ENCODE measurements at regions not wholly inside any gene's neighbourhood (a gene's known extent, or its start where the extent isn't known, plus 50 kb on each side); places are given as distances from the start of the nearest gene placed in this dataset.
A peak's percentile ranks its signal among the peaks of the same experiment; 100 is the strongest.

GRCh38 chr19:23993440-23993839, 78.8 kb downstream of the ZNF726 start:
- H3K4me3 Mint-ChIP-seq (ENCODE audit: unreplicated experiment) = no peak overlapping the region
- CTCF ChIA-PET = no interaction called here
- TF ChIP-seq, protein P1, sequence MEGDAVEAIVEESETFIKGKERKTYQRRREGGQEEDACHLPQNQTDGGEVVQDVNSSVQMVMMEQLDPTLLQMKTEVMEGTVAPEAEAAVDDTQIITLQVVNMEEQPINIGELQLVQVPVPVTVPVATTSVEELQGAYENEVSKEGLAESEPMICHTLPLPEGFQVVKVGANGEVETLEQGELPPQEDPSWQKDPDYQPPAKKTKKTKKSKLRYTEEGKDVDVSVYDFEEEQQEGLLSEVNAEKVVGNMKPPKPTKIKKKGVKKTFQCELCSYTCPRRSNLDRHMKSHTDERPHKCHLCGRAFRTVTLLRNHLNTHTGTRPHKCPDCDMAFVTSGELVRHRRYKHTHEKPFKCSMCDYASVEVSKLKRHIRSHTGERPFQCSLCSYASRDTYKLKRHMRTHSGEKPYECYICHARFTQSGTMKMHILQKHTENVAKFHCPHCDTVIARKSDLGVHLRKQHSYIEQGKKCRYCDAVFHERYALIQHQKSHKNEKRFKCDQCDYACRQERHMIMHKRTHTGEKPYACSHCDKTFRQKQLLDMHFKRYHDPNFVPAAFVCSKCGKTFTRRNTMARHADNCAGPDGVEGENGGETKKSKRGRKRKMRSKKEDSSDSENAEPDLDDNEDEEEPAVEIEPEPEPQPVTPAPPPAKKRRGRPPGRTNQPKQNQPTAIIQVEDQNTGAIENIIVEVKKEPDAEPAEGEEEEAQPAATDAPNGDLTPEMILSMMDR (IDR thresholded peaks at IDR 0.05; ENCODE audit: insufficient read depth in 1 of 2, low read depth in 1 of 2, low read length in 1 of 2, severe bottlenecking in 1 of 2, unreplicated experiment in 1 of 2) = no peak

DNA sequence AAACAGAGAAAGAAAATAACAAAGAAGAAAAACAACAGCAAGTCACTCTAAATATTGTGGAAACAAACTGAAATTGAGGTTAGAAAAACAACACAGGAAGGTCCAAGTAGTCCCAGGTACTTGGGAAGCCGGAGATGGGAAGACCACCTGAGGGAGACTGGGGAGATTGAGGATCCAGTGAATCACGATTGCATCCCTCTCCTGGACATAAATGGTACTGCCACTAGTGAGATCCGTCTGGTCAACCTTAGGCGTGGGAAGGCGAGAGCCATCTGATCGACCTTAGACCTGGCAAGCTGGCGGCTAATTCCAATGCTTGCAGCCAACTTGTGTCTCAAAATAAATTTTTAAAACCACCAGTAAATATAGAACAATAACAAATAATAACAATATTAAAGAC, 81.9 kb downstream of the ZNF726 start:
- peaks cover 6% of the 10 kb centered on the region for H3K36me3 Mint-ChIP-seq (ENCODE audit: insufficient read depth, unreplicated experiment)
- H3K9me3 ChIP-seq = no peaks in the 10 kb centered on the region
- TF ChIP-seq, protein P1 (IDR thresholded peaks at IDR 0.05; ENCODE audit: insufficient read depth in 1 of 2, low read depth in 1 of 2, low read length in 1 of 2, severe bottlenecking in 1 of 2, unreplicated experiment in 1 of 2) = peak; percentile 4 to 37
- no peak overlapping the region for H3K4me3 Mint-ChIP-seq (ENCODE audit: unreplicated experiment)
- no peak overlapping the region for H3K4me3 ChIP-seq (ENCODE audit: low read depth, low read length)
- POLR2A ChIA-PET = no interaction called here
- H3K9me3 Mint-ChIP-seq (ENCODE audit: unreplicated experiment) = peaks cover 54% of the 10 kb centered on the region
- peak in 1 of 2 experiments; percentile 23 for DNase-seq
- no peaks in the 10 kb centered on the region for H3K4me1 ChIP-seq
- no peaks in the 10 kb centered on the region for H3K36me3 ChIP-seq (ENCODE audit: control insufficient read depth, insufficient read depth, low read length)
- intact Hi-C loops (cut with micrococcal nuclease; ENCODE audit: unreplicated experiment) = no loop called here
- H3K27ac Mint-ChIP-seq (ENCODE audit: unreplicated experiment) = no peak overlapping the region
- no TSS peak for BruUV-seq (replicated peaks)
- no peaks in the 10 kb centered on the region for H3K27me3 Mint-ChIP-seq (ENCODE audit: insufficient read depth, unreplicated experiment)
- CTCF ChIA-PET = no interaction called here
- no peaks in the 10 kb centered on the region for H3K4me1 Mint-ChIP-seq (ENCODE audit: low read depth, unreplicated experiment)
- H3K27me3 ChIP-seq (replicated peaks; ENCODE audit: control insufficient read depth, insufficient read depth, low read length) = no peaks in the 10 kb centered on the region

More at GRCh38 chr19:23993440-23993839, 78.8 kb downstream of the ZNF726 start:
- Histone ChIP-seq H3K36me3 (ENCODE audit: control insufficient read depth, insufficient read depth, low read length) (no peaks in the 10 kb centered on the region), H3K4me1 (no peaks in the 10 kb centered on the region), H3K27me3 (replicated peaks; ENCODE audit: control insufficient read depth, insufficient read depth, low read length) (no peaks in the 10 kb centered on the region), H3K9me3 (no peaks in the 10 kb centered on the region), H3K4me3 (ENCODE audit: low read depth, low read length) (no peak overlapping the region)
- no peak overlapping the region for H3K27ac Mint-ChIP-seq (ENCODE audit: unreplicated experiment)
- peaks cover 6% of the 10 kb centered on the region for H3K36me3 Mint-ChIP-seq (ENCODE audit: insufficient read depth, unreplicated experiment)
- no peaks in the 10 kb centered on the region for H3K27me3 Mint-ChIP-seq (ENCODE audit: insufficient read depth, unreplicated experiment)
- BruUV-seq (replicated peaks) = no TSS peak
- POLR2A ChIA-PET = no interaction called here
- no peaks in the 10 kb centered on the region for H3K4me1 Mint-ChIP-seq (ENCODE audit: low read depth, unreplicated experiment)
- DNase-seq = no peak
- intact Hi-C loops (cut with micrococcal nuclease; ENCODE audit: unreplicated experiment) = no loop called here
- H3K9me3 Mint-ChIP-seq (ENCODE audit: unreplicated experiment) = peaks cover 37% of the 10 kb centered on the region

GRCh38 chr19:23998568-23998967, 83.9 kb downstream of the ZNF726 start:
- intact Hi-C loops (cut with micrococcal nuclease; ENCODE audit: unreplicated experiment) = no loop called here
- H3K36me3 ChIP-seq (ENCODE audit: control insufficient read depth, insufficient read depth, low read length) = no peaks in the 10 kb centered on the region
- H3K9me3 Mint-ChIP-seq (ENCODE audit: unreplicated experiment) = peaks cover 54% of the 10 kb centered on the region
- POLR2A ChIA-PET = no interaction called here
- no peak overlapping the region for H3K27ac Mint-ChIP-seq (ENCODE audit: unreplicated experiment)
- H3K27me3 Mint-ChIP-seq (ENCODE audit: insufficient read depth, unreplicated experiment) = no peaks in the 10 kb centered on the region
- DNase-seq = no peak
- H3K36me3 Mint-ChIP-seq (ENCODE audit: insufficient read depth, unreplicated experiment) = peaks cover 6% of the 10 kb centered on the region
- BruUV-seq (replicated peaks) = no TSS peak
- CTCF ChIA-PET = no interaction called here
- no peak overlapping the region for H3K4me3 Mint-ChIP-seq (ENCODE audit: unreplicated experiment)
- H3K27me3 ChIP-seq (replicated peaks; ENCODE audit: control insufficient read depth, insufficient read depth, low read length) = no peaks in the 10 kb centered on the region
- no peaks in the 10 kb centered on the region for H3K9me3 ChIP-seq
- TF ChIP-seq, protein P1 (IDR thresholded peaks at IDR 0.05; ENCODE audit: insufficient read depth in 1 of 2, low read depth in 1 of 2, low read length in 1 of 2, severe bottlenecking in 1 of 2, unreplicated experiment in 1 of 2) = no peak
- no peak overlapping the region for H3K4me3 ChIP-seq (ENCODE audit: low read depth, low read length)
- H3K4me1 Mint-ChIP-seq (ENCODE audit: low read depth, unreplicated experiment) = no peaks in the 10 kb centered on the region
- no peaks in the 10 kb centered on the region for H3K4me1 ChIP-seq

All from Caco-2 (cell line).